SK-N-SH (cell line): ENCODE measurements at regions not wholly inside any gene's neighbourhood (a gene's known extent, or its start where the extent isn't known, plus 50 kb on each side); places are given as distances from the start of the nearest gene placed in this dataset.

ENCODE experiments used
- EP300 ChIP-seq, 2 experiments: IDR thresholded peaks; 2 replicates each; pipeline versions ENCODE4 v1.4.0 to v1.6.1; 2012; ENCODE audit warnings: borderline replicate concordance in 1 of 2, low read depth in 1 of 2, low read length in 1 of 2
- FOSL2 ChIP-seq: IDR thresholded peaks from 2 replicates; pipeline ENCODE4 v1.4.0; 2012; ENCODE audit warnings: low read depth, mild to moderate bottlenecking, moderate library complexity, borderline replicate concordance
- POLR2AphosphoS5 ChIP-seq: IDR thresholded peaks from 2 replicates; pipeline ENCODE4 v1.6.1; 2012; ENCODE audit warnings: low read depth, low read length
- TF ChIP-seq, protein P1 (sequence below): fragments of 200-600 bp; sonication (generic); IDR thresholded peaks from 2 replicates; pipeline ENCODE4 v1.6.1; 2017; ENCODE audit warnings: antibody characterized with exemption, mild to moderate bottlenecking, moderate library complexity
- TF ChIP-seq, protein P2 (sequence below): fragments of 150-350 bp; IDR thresholded peaks from 2 replicates; pipeline ENCODE4 v1.6.1; 2017; ENCODE audit warnings: antibody characterized with exemption, low read length, low read depth, borderline replicate concordance
- TF ChIP-seq, protein P3 (sequence below): IDR thresholded peaks from 2 replicates; pipeline ENCODE4; 2012
- TF ChIP-seq, protein P4 (sequence below): IDR thresholded peaks from 2 replicates; pipeline ENCODE4 v1.4.0; 2012; ENCODE audit warnings: low read depth, borderline replicate concordance

DNA sequence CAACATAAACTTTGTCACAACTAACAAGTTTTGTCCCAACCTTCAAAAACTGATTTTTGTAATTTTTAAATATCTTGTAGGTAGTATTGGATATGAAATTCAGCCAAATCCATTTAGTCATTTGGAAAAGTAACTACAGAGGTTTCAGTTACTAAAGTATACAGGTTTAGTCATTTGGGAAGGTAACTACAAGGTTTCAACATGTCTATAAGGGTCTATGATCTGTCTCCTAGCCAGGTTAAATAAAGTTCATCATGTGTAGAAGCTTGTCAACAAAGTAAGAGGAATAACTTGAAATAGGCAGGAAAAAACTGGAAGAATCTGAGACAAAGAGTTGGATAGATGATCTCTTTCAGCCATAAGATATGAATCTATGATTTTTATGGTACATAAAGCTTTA lies 229.8 kb downstream of the COL12A1 start:
- TF ChIP-seq, protein P1, sequence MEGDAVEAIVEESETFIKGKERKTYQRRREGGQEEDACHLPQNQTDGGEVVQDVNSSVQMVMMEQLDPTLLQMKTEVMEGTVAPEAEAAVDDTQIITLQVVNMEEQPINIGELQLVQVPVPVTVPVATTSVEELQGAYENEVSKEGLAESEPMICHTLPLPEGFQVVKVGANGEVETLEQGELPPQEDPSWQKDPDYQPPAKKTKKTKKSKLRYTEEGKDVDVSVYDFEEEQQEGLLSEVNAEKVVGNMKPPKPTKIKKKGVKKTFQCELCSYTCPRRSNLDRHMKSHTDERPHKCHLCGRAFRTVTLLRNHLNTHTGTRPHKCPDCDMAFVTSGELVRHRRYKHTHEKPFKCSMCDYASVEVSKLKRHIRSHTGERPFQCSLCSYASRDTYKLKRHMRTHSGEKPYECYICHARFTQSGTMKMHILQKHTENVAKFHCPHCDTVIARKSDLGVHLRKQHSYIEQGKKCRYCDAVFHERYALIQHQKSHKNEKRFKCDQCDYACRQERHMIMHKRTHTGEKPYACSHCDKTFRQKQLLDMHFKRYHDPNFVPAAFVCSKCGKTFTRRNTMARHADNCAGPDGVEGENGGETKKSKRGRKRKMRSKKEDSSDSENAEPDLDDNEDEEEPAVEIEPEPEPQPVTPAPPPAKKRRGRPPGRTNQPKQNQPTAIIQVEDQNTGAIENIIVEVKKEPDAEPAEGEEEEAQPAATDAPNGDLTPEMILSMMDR: no peak
- TF ChIP-seq, protein P2, sequence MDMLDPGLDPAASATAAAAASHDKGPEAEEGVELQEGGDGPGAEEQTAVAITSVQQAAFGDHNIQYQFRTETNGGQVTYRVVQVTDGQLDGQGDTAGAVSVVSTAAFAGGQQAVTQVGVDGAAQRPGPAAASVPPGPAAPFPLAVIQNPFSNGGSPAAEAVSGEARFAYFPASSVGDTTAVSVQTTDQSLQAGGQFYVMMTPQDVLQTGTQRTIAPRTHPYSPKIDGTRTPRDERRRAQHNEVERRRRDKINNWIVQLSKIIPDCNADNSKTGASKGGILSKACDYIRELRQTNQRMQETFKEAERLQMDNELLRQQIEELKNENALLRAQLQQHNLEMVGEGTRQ: no peak
- TF ChIP-seq EP300 (IDR thresholded peaks at IDR 0.05; ENCODE audit: borderline replicate concordance in 1 of 2, low read depth in 1 of 2, low read length in 1 of 2) (no peak), POLR2AphosphoS5 (no peak), FOSL2 (no peak)
- TF ChIP-seq, protein P3, sequence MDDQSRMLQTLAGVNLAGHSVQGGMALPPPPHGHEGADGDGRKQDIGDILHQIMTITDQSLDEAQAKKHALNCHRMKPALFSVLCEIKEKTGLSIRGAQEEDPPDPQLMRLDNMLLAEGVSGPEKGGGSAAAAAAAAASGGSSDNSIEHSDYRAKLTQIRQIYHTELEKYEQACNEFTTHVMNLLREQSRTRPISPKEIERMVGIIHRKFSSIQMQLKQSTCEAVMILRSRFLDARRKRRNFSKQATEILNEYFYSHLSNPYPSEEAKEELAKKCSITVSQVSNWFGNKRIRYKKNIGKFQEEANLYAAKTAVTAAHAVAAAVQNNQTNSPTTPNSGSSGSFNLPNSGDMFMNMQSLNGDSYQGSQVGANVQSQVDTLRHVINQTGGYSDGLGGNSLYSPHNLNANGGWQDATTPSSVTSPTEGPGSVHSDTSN: no peak
- TF ChIP-seq, protein P4, sequence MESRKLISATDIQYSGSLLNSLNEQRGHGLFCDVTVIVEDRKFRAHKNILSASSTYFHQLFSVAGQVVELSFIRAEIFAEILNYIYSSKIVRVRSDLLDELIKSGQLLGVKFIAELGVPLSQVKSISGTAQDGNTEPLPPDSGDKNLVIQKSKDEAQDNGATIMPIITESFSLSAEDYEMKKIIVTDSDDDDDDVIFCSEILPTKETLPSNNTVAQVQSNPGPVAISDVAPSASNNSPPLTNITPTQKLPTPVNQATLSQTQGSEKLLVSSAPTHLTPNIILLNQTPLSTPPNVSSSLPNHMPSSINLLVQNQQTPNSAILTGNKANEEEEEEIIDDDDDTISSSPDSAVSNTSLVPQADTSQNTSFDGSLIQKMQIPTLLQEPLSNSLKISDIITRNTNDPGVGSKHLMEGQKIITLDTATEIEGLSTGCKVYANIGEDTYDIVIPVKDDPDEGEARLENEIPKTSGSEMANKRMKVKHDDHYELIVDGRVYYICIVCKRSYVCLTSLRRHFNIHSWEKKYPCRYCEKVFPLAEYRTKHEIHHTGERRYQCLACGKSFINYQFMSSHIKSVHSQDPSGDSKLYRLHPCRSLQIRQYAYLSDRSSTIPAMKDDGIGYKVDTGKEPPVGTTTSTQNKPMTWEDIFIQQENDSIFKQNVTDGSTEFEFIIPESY: no peak
